ENCODE measurements at regions not wholly inside any gene's neighbourhood (a gene's known extent, or its start where the extent isn't known, plus 50 kb on each side); places are given as distances from the start of the nearest gene placed in this dataset.
A peak's percentile ranks its signal among the peaks of the same experiment; 100 is the strongest.

DNA sequence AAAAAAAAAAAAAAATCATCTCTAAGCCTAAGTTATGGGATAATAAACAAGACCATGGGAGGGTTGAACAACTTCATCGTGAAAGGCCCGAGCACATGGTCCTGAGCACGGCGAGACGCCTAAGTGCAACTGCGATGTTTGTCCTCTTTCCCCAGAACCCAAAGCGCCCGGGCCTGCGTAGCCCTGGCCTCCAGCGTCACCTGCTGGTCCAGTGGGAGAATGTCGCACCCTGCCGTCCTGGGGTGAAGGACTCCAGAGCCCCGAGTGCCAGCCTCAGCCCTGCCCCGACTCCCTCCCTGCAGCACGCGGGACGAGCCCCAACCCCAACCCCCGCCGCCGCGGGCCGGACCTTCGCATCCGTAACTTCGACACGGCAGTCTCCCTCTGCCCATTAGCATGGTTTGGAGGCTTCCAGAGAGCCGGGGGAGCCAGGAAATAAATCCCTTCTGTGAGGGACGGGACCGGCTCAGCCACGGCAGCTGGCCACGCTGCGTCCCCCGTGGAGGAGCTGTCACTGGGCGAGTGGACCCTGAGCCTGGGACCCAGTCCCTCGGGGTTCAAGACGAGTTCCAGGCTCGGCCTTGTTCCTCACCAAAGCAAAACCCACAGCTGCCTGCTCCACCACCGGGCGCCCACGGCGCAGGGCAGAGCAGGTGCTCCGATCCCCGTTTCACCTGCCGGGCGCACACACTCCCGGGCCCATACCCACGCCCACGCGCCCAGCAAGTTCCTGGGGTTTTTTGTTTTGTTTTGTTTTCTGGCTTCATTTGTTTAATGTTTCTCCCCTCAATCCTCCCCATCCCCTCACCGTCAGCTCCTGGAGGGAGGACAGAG, 132.5 kb upstream of the HAND1 start:
- Mint-ChIP-seq H3K4me1 (peaks cover 6 to 11% (median 10%) of the 10 kb centered on the region in 3 donors), H3K36me3 (no peaks in the 10 kb centered on the region), H3K27me3 (peaks cover 24 to 61% of the 10 kb centered on the region in 2 donors), H3K9me3 (no peaks in the 10 kb centered on the region), H3K4me3 (peak overlapping the region in 1 of 3 donors; percentile 31), H3K27ac (no peak overlapping the region)
- DNase-seq (peak in 32 of 35 experiments; percentile 3 to 60 (median 23)), ATAC-seq (replicated peaks in 1 of 4) (peak; percentile 31 to 65 (median 61))
- H3K27me3 ChIP-seq (replicated peaks in 1 of 2; ENCODE audit: control insufficient read depth in 2 of 2, extremely low read depth in 1 of 2, insufficient read depth in 2 of 2, low read length in 1 of 2): peaks cover 3 to 57% of the 10 kb centered on the region in 2 experiments
- H3K4me3 ChIP-seq (ENCODE audit: control insufficient read depth in 1 of 2, extremely low read depth in 1 of 2, low read length in 1 of 2): peak overlapping the region in 1 of 2 donors; percentile 39
- ChIA-PET CTCF (no interaction called here), POLR2A (no interaction called here)
- no peaks in the 10 kb centered on the region for H3K36me3 ChIP-seq (ENCODE audit: control insufficient read depth in 2 of 2, extremely low read depth in 1 of 2, insufficient read depth in 1 of 2, low read length in 1 of 2)
- no peak overlapping the region for H3K27ac ChIP-seq (ENCODE audit: low read length)
- WGBS (ENCODE audit: insufficient coverage): 6% methylated on average over 21 of the region's 50 CpGs
- H3K9me3 ChIP-seq: no peaks in the 10 kb centered on the region
- peaks cover 0 to 14% of the 10 kb centered on the region in 2 experiments for H3K4me1 ChIP-seq (ENCODE audit: control insufficient read depth in 1 of 2, extremely low read depth in 1 of 2, insufficient read depth in 2 of 2, low read length in 2 of 2)

DNA sequence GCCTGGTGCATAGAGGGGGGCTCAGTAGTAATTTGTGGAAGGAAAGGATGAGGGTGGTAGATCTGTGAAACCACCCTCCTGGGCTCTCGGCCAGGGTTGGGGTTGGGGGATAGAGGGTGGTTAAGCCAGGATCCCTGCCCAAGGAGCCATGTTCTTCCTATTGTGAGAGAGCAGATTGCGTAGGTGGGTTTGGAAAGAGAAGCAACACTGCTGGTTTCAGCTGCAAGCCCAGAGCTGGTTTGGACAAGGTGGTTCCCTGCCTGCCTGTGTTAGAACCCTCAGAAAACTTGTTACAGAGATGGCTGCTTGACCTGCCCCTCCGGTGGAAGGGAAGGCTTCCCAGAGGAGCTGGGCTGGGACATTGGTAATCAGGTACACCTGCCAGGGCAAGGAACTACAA, 131.2 kb upstream of the HAND1 start:
- peaks cover 0 to 14% of the 10 kb centered on the region in 2 experiments for H3K4me1 ChIP-seq (ENCODE audit: control insufficient read depth in 1 of 2, extremely low read depth in 1 of 2, insufficient read depth in 2 of 2, low read length in 2 of 2)
- no peaks in the 10 kb centered on the region for H3K9me3 ChIP-seq
- DNase-seq (no peak), ATAC-seq (replicated peaks in 1 of 4) (no peak)
- Mint-ChIP-seq H3K36me3 (no peaks in the 10 kb centered on the region), H3K27me3 (peaks cover 30 to 63% of the 10 kb centered on the region in 2 donors), H3K27ac (peak overlapping the region in 1 of 2 donors; percentile 27), H3K4me3 (peak overlapping the region in 1 of 3 donors; percentile 31), H3K9me3 (no peaks in the 10 kb centered on the region), H3K4me1 (peaks cover 6 to 11% (median 10%) of the 10 kb centered on the region in 3 donors)
- H3K4me3 ChIP-seq (ENCODE audit: control insufficient read depth in 1 of 2, extremely low read depth in 1 of 2, low read length in 1 of 2): no peak overlapping the region
- H3K27ac ChIP-seq (ENCODE audit: low read length): no peak overlapping the region
- peaks cover 3 to 57% of the 10 kb centered on the region in 2 experiments for H3K27me3 ChIP-seq (replicated peaks in 1 of 2; ENCODE audit: control insufficient read depth in 2 of 2, extremely low read depth in 1 of 2, insufficient read depth in 2 of 2, low read length in 1 of 2)
- 61% methylated on average over 3 of the region's 3 CpGs for WGBS (ENCODE audit: insufficient coverage)
- CTCF ChIA-PET: no interaction called here
- H3K36me3 ChIP-seq (ENCODE audit: control insufficient read depth in 2 of 2, extremely low read depth in 1 of 2, insufficient read depth in 1 of 2, low read length in 1 of 2): no peaks in the 10 kb centered on the region
- POLR2A ChIA-PET: no interaction called here

DNA sequence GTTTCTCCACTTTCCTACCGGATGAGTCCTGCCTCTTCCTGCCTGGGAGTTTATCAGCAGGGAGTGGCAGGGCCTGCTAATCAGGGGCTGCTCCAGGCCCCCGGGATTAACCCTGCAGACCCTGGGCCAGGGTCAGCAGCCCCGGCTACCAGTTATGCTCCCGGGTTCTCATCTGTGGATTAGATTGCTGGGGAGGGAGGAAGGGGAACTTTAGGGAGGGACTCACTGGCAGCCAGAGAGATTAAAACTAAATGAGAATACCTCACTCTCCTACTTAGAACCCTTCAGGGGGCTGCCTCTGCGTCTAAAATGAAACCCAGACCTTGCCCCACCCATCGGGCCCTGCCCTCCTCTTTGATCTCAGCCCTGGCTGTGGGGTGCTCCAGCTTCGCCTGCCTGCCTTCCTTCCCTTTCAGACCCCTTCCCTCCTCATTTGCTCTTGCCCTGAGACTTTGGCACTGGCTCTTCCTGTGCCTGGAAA, 130.5 kb upstream of the HAND1 start:
- POLR2A ChIA-PET: no interaction called here
- H3K36me3 ChIP-seq (ENCODE audit: control insufficient read depth in 2 of 2, extremely low read depth in 1 of 2, insufficient read depth in 1 of 2, low read length in 1 of 2): no peaks in the 10 kb centered on the region
- no peak for DNase-seq
- CTCF ChIA-PET: no interaction called here
- peaks cover 0 to 18% of the 10 kb centered on the region in 2 experiments for H3K4me1 ChIP-seq (ENCODE audit: control insufficient read depth in 1 of 2, extremely low read depth in 1 of 2, insufficient read depth in 2 of 2, low read length in 2 of 2)
- H3K4me3 Mint-ChIP-seq: no peak overlapping the region
- H3K4me3 ChIP-seq (ENCODE audit: control insufficient read depth in 1 of 2, extremely low read depth in 1 of 2, low read length in 1 of 2): no peak overlapping the region
- no peak overlapping the region for H3K27ac ChIP-seq (ENCODE audit: low read length)
- no peaks in the 10 kb centered on the region for H3K36me3 Mint-ChIP-seq
- H3K27me3 Mint-ChIP-seq: peaks cover 33 to 68% of the 10 kb centered on the region in 2 donors
- WGBS (ENCODE audit: insufficient coverage): 38% methylated on average over 4 of the region's 7 CpGs
- H3K27ac Mint-ChIP-seq: peak overlapping the region in 1 of 2 donors; percentile 7
- no peaks in the 10 kb centered on the region for H3K9me3 ChIP-seq
- peaks cover 3 to 63% of the 10 kb centered on the region in 2 experiments for H3K27me3 ChIP-seq (replicated peaks in 1 of 2; ENCODE audit: control insufficient read depth in 2 of 2, extremely low read depth in 1 of 2, insufficient read depth in 2 of 2, low read length in 1 of 2)
- H3K9me3 Mint-ChIP-seq: no peaks in the 10 kb centered on the region
- ATAC-seq (replicated peaks in 1 of 4): no peak
- peaks cover 6 to 11% (median 11%) of the 10 kb centered on the region in 3 donors for H3K4me1 Mint-ChIP-seq

DNA sequence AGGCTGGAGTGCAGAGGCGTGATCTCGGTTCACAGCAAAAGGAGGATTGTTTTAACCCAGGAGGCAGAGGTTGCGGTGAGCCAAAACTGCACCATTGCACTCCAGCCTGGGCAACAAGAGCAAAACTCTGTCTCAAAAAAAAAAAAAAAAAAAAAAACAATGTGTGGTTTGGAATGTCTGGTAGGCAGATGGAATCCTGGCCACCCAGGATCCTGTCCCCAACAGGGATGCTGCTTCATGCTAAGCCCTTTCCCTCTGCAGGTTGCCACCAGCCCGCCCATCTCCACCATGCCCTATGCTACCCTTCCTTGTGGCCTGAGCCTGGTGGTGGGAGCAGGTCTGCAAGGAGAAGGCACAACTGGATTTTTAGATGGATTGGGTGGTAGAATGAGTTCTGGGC, 129.7 kb upstream of the HAND1 start:
- H3K36me3 Mint-ChIP-seq: no peaks in the 10 kb centered on the region
- peaks cover 39 to 68% of the 10 kb centered on the region in 2 donors for H3K27me3 Mint-ChIP-seq
- ATAC-seq (replicated peaks in 1 of 4) (no peak), DNase-seq (no peak)
- H3K9me3 Mint-ChIP-seq: no peaks in the 10 kb centered on the region
- H3K4me3 ChIP-seq (ENCODE audit: control insufficient read depth in 1 of 2, extremely low read depth in 1 of 2, low read length in 1 of 2): no peak overlapping the region
- peaks cover 3 to 64% of the 10 kb centered on the region in 2 experiments for H3K27me3 ChIP-seq (replicated peaks in 1 of 2; ENCODE audit: control insufficient read depth in 2 of 2, extremely low read depth in 1 of 2, insufficient read depth in 2 of 2, low read length in 1 of 2)
- no peaks in the 10 kb centered on the region for H3K9me3 ChIP-seq
- no peak overlapping the region for H3K27ac ChIP-seq (ENCODE audit: low read length)
- peaks cover 0 to 18% of the 10 kb centered on the region in 2 experiments for H3K4me1 ChIP-seq (ENCODE audit: control insufficient read depth in 1 of 2, extremely low read depth in 1 of 2, insufficient read depth in 2 of 2, low read length in 2 of 2)
- ChIA-PET CTCF (no interaction called here), POLR2A (no interaction called here)
- no peak overlapping the region for H3K4me3 Mint-ChIP-seq
- peaks cover 6 to 11% (median 11%) of the 10 kb centered on the region in 3 donors for H3K4me1 Mint-ChIP-seq
- no peaks in the 10 kb centered on the region for H3K36me3 ChIP-seq (ENCODE audit: control insufficient read depth in 2 of 2, extremely low read depth in 1 of 2, insufficient read depth in 1 of 2, low read length in 1 of 2)
- no CpG with 5 or more reads among the region's 4 CpGs for WGBS (ENCODE audit: insufficient coverage)
- H3K27ac Mint-ChIP-seq: no peak overlapping the region

DNA sequence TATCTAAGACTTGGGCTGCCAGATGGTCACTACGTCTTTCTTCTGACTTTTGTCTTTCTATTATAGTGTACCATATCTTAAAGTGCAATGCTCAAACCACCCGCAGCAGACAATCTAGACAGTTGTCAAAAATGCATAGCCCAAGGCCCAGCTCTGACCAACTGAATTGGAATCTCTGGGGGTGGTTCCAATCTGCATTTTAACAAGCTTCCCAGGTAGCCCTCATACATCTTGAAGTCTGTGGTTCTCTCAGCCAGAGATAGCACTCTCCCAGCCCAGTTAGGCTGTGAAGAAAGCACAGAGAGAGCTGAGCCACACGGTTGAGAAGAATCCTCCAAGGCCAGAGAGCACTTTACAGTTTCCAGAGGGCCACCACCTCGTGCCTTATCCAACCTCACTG, 128.2 kb upstream of the HAND1 start:
- no peak overlapping the region for H3K4me3 Mint-ChIP-seq
- DNase-seq (no peak), ATAC-seq (replicated peaks in 1 of 4) (no peak)
- H3K27me3 Mint-ChIP-seq: peaks cover 34 to 63% of the 10 kb centered on the region in 2 donors
- H3K36me3 Mint-ChIP-seq: no peaks in the 10 kb centered on the region
- peaks cover 2 to 8% (median 6%) of the 10 kb centered on the region in 3 donors for H3K4me1 Mint-ChIP-seq
- WGBS (ENCODE audit: insufficient coverage): 44% methylated on average over 3 of the region's 4 CpGs
- Histone ChIP-seq H3K27me3 (replicated peaks in 1 of 2; ENCODE audit: control insufficient read depth in 2 of 2, extremely low read depth in 1 of 2, insufficient read depth in 2 of 2, low read length in 1 of 2) (peaks cover 0 to 61% of the 10 kb centered on the region in 2 experiments), H3K27ac (ENCODE audit: low read length) (no peak overlapping the region), H3K9me3 (no peaks in the 10 kb centered on the region), H3K36me3 (ENCODE audit: control insufficient read depth in 2 of 2, extremely low read depth in 1 of 2, insufficient read depth in 1 of 2, low read length in 1 of 2) (no peaks in the 10 kb centered on the region), H3K4me1 (ENCODE audit: control insufficient read depth in 1 of 2, extremely low read depth in 1 of 2, insufficient read depth in 2 of 2, low read length in 2 of 2) (peaks cover 0 to 16% of the 10 kb centered on the region in 2 experiments), H3K4me3 (ENCODE audit: control insufficient read depth in 1 of 2, extremely low read depth in 1 of 2, low read length in 1 of 2) (no peak overlapping the region)
- H3K27ac Mint-ChIP-seq: no peak overlapping the region
- POLR2A ChIA-PET: no interaction called here
- CTCF ChIA-PET: no interaction called here
- H3K9me3 Mint-ChIP-seq: no peaks in the 10 kb centered on the region

DNA sequence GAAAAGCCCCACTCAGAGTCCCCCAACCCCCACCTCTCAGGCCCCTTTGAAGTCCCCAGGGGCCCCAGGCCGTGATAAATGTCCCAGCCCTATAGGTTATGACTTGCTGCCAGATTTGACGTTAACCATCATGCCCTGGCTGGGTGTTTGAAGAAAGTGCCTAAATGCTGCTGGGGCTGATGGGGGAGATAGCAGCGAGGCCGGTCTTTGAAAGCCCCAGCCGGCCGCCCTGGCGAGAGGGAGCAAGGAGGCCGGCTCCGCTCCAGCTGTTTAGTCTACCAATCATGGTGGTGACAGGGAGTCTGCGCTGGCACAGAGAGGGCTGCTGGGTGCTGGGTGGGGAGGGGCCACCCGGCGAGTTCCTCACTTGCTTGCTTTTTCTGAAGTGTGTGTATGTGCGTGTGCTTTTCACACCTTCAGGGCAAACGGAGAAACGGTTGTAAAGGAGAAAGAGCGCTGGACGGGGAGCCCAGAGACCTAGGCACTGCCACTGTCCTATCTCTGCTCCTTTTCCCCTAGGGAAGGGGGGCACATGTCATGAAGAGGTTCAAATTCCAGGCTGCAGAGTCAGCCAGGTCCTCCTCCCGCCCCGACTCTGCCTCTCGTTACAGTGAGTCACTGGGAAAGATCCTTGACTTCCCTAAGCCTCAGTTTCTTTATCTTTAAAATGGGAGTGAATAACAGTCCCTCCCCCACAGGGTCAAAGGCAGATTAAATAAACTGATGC, 126.1 kb upstream of the HAND1 start:
- Histone ChIP-seq H3K27ac (ENCODE audit: low read length) (no peak overlapping the region), H3K4me1 (ENCODE audit: control insufficient read depth in 1 of 2, extremely low read depth in 1 of 2, insufficient read depth in 2 of 2, low read length in 2 of 2) (peaks cover 0 to 4% of the 10 kb centered on the region in 2 experiments), H3K9me3 (no peaks in the 10 kb centered on the region), H3K36me3 (ENCODE audit: control insufficient read depth in 2 of 2, extremely low read depth in 1 of 2, insufficient read depth in 1 of 2, low read length in 1 of 2) (no peaks in the 10 kb centered on the region), H3K4me3 (ENCODE audit: control insufficient read depth in 1 of 2, extremely low read depth in 1 of 2, low read length in 1 of 2) (no peak overlapping the region), H3K27me3 (replicated peaks in 1 of 2; ENCODE audit: control insufficient read depth in 2 of 2, extremely low read depth in 1 of 2, insufficient read depth in 2 of 2, low read length in 1 of 2) (peaks cover 0 to 49% of the 10 kb centered on the region in 2 experiments)
- no peak overlapping the region for H3K4me3 Mint-ChIP-seq
- CTCF ChIA-PET: no interaction called here
- peaks cover 0 to 1% (median 0%) of the 10 kb centered on the region in 3 donors for H3K4me1 Mint-ChIP-seq
- POLR2A ChIA-PET: no interaction called here
- H3K9me3 Mint-ChIP-seq: no peaks in the 10 kb centered on the region
- H3K36me3 Mint-ChIP-seq: no peaks in the 10 kb centered on the region
- no peak overlapping the region for H3K27ac Mint-ChIP-seq
- no peak for ATAC-seq (replicated peaks in 1 of 4)
- no peak for DNase-seq
- H3K27me3 Mint-ChIP-seq: peaks cover 37 to 54% of the 10 kb centered on the region in 2 donors
- WGBS (ENCODE audit: insufficient coverage): 12% methylated on average over 6 of the region's 20 CpGs
